ENCODE measurements at regions not wholly inside any gene's neighbourhood (a gene's known extent, or its start where the extent isn't known, plus 50 kb on each side); places are given as distances from the start of the nearest gene placed in this dataset.
"Not testable (repeated sequence)": the region's sequence is repeated elsewhere in the genome, so short reads cannot be mapped to it uniquely, and the experiment has no call there.

DNA sequence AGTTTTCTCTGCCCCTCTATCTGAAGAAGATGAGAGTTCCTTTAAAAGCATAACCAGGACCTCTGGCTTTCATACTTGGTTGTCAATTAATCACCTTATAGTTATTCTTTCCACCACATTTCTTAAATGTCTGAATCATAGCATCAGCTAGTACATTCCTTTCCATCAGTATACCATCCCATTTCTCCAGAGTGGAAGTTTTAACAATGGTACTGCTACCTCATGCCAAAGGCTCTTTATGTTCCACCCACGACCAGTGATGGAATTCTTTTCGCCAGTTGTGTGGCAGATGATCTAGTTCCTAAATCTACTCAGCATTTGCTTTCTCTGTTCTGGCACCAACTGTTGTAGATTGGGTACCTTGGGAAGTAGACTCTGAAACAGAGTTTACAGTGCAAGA is 379.8 kb downstream of the ZNF674 start (continued):
- TF ChIP-seq, protein P1, sequence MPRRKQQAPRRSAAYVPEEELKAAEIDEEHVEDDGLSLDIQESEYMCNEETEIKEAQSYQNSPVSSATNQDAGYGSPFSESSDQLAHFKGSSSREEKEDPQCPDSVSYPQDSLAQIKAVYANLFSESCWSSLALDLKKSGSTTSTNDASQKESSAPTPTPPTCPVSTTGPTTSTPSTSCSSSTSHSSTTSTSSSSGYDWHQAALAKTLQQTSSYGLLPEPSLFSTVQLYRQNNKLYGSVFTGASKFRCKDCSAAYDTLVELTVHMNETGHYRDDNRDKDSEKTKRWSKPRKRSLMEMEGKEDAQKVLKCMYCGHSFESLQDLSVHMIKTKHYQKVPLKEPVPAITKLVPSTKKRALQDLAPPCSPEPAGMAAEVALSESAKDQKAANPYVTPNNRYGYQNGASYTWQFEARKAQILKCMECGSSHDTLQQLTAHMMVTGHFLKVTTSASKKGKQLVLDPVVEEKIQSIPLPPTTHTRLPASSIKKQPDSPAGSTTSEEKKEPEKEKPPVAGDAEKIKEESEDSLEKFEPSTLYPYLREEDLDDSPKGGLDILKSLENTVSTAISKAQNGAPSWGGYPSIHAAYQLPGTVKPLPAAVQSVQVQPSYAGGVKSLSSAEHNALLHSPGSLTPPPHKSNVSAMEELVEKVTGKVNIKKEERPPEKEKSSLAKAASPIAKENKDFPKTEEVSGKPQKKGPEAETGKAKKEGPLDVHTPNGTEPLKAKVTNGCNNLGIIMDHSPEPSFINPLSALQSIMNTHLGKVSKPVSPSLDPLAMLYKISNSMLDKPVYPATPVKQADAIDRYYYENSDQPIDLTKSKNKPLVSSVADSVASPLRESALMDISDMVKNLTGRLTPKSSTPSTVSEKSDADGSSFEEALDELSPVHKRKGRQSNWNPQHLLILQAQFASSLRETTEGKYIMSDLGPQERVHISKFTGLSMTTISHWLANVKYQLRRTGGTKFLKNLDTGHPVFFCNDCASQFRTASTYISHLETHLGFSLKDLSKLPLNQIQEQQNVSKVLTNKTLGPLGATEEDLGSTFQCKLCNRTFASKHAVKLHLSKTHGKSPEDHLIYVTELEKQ (tag by site-specific recombination; IDR thresholded peaks at IDR 0.05; ENCODE audit: borderline replicate concordance), result no peak
- TF ChIP-seq, protein P2, sequence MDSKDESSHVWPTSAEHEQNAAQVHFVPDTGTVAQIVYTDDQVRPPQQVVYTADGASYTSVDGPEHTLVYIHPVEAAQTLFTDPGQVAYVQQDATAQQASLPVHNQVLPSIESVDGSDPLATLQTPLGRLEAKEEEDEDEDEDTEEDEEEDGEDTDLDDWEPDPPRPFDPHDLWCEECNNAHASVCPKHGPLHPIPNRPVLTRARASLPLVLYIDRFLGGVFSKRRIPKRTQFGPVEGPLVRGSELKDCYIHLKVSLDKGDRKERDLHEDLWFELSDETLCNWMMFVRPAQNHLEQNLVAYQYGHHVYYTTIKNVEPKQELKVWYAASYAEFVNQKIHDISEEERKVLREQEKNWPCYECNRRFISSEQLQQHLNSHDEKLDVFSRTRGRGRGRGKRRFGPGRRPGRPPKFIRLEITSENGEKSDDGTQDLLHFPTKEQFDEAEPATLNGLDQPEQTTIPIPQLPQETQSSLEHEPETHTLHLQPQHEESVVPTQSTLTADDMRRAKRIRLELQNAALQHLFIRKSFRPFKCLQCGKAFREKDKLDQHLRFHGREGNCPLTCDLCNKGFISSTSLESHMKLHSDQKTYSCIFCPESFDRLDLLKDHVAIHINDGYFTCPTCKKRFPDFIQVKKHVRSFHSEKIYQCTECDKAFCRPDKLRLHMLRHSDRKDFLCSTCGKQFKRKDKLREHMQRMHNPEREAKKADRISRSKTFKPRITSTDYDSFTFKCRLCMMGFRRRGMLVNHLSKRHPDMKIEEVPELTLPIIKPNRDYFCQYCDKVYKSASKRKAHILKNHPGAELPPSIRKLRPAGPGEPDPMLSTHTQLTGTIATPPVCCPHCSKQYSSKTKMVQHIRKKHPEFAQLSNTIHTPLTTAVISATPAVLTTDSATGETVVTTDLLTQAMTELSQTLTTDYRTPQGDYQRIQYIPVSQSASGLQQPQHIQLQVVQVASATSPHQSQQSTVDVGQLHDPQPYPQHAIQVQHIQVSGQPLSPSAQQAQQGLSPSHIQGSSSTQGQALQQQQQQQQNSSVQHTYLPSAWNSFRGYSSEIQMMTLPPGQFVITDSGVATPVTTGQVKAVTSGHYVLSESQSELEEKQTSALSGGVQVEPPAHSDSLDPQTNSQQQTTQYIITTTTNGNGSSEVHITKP (tag by site-specific recombination; IDR thresholded peaks at IDR 0.05), result no peak
- TF ChIP-seq SP3 (tag by site-specific recombination; IDR thresholded peaks at IDR 0.05) (no peak), ZNF585B (tag by site-specific recombination; IDR thresholded peaks at IDR 0.05) (no peak), ZNF292 (tag by site-specific recombination; IDR thresholded peaks at IDR 0.05; ENCODE audit: borderline replicate concordance, low read depth) (no peak), ZNF670 (tag by site-specific recombination; IDR thresholded peaks at IDR 0.05; ENCODE audit: low read depth) (no peak), SCRT2 (tag by site-specific recombination; IDR thresholded peaks at IDR 0.05) (no peak), ZNF341 (tag by site-specific recombination; IDR thresholded peaks at IDR 0.05; ENCODE audit: low read depth) (no peak), ZSCAN23 (tag by site-specific recombination; IDR thresholded peaks at IDR 0.05) (no peak), ZNF202 (tag by site-specific recombination; IDR thresholded peaks at IDR 0.05; ENCODE audit: borderline replicate concordance) (no peak), ZNF324 (tag by site-specific recombination; IDR thresholded peaks at IDR 0.05) (no peak)
- TF ChIP-seq, protein P3, sequence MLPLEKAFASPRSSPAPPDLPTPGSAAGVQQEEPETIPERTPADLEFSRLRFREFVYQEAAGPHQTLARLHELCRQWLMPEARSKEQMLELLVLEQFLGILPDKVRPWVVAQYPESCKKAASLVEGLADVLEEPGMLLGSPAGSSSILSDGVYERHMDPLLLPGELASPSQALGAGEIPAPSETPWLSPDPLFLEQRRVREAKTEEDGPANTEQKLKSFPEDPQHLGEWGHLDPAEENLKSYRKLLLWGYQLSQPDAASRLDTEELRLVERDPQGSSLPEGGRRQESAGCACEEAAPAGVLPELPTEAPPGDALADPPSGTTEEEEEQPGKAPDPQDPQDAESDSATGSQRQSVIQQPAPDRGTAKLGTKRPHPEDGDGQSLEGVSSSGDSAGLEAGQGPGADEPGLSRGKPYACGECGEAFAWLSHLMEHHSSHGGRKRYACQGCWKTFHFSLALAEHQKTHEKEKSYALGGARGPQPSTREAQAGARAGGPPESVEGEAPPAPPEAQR (tag by site-specific recombination; IDR thresholded peaks at IDR 0.05), result no peak
- TF ChIP-seq, protein P4, sequence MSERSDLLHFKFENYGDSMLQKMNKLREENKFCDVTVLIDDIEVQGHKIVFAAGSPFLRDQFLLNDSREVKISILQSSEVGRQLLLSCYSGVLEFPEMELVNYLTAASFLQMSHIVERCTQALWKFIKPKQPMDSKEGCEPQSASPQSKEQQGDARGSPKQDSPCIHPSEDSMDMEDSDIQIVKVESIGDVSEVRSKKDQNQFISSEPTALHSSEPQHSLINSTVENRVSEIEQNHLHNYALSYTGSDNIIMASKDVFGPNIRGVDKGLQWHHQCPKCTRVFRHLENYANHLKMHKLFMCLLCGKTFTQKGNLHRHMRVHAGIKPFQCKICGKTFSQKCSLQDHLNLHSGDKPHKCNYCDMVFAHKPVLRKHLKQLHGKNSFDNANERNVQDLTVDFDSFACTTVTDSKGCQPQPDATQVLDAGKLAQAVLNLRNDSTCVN (tag by site-specific recombination; optimal IDR thresholded peaks at IDR 0.05), result no peak
- TF ChIP-seq, protein P5, sequence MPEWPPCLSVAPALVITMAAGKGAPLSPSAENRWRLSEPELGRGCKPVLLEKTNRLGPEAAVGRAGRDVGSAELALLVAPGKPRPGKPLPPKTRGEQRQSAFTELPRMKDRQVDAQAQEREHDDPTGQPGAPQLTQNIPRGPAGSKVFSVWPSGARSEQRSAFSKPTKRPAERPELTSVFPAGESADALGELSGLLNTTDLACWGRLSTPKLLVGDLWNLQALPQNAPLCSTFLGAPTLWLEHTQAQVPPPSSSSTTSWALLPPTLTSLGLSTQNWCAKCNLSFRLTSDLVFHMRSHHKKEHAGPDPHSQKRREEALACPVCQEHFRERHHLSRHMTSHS (tag by site-specific recombination; IDR thresholded peaks at IDR 0.05), result no peak

DNA sequence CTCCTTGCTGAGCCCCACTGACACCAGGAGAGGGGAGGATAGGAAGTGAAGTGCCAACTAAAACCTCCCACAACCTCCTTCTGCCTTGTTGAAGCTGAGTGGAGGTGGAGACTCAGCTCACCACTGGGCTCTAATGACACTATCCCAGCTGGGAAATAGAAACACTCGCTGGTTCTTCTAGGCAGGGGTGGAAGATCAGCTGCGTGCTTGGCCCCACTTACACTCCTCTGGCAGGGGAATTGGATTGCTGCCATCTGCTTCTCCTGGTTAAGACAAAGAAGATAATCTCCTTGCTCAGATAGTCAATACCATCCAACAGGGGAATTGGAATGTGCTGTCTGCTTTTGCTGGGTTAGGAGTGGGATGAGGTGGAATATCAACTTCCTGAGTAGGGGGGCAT is 392.5 kb downstream of the ZNF674 start:
- Histone ChIP-seq H3K9me3 (ENCODE audit: control insufficient read depth, insufficient read depth, low read depth, low read length) (no peaks in the 10 kb centered on the region), H3K36me3 (ENCODE audit: control insufficient read depth in 2 of 2, insufficient read depth in 1 of 2, low read length in 2 of 2) (no peaks in the 10 kb centered on the region), H3K27ac (ENCODE audit: extremely low read depth, low read depth, low read length) (no peak overlapping the region), H3K4me3 (ENCODE audit: low read depth, low read length) (no peak overlapping the region), H3K4me1 (ENCODE audit: control insufficient read depth, insufficient read depth, low read length) (no peaks in the 10 kb centered on the region)
- POLR2A ChIA-PET, result no interaction called here
- no peak for TF ChIP-seq ZNF623 (tag by site-specific recombination; IDR thresholded peaks at IDR 0.05)
- TF ChIP-seq, protein P6, sequence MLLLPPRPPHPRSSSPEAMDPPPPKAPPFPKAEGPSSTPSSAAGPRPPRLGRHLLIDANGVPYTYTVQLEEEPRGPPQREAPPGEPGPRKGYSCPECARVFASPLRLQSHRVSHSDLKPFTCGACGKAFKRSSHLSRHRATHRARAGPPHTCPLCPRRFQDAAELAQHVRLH (tag by site-specific recombination; IDR thresholded peaks at IDR 0.05), result no peak
- no peak for TF ChIP-seq ZNF677 (tag by site-specific recombination; IDR thresholded peaks at IDR 0.05)
- no peak for TF ChIP-seq ZNF529 (tag by site-specific recombination; IDR thresholded peaks at IDR 0.05; ENCODE audit: insufficient replicate concordance)
- CTCF ChIA-PET, result no interaction called here

DNA sequence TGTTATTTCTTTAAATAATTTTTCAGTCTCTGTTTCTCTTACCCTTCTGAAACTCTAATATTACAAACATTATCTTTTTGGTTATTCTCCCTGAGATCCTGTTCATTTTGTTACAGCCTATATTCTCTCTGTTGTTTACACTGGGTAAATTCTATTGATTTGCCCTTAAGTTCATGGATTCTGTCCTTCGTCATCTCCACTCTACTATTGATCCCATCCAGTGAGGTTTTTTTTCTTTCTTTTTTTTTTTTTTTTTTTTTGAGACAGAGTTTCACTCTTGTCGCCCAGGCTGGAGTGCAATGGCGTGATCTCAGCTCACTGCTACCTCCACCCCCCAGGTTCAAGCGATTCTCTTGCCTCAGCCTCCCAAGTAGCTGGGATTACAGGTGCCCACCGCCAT is 393.9 kb downstream of the ZNF674 start:
- H3K4me3 ChIP-seq (ENCODE audit: low read depth, low read length); H3K4me1 ChIP-seq (ENCODE audit: control insufficient read depth, insufficient read depth, low read length); H3K9me3 ChIP-seq (ENCODE audit: control insufficient read depth, insufficient read depth, low read depth, low read length); CTCF ChIA-PET; H3K27ac ChIP-seq (ENCODE audit: extremely low read depth, low read depth, low read length); H3K36me3 ChIP-seq (ENCODE audit: control insufficient read depth in 2 of 2, insufficient read depth in 1 of 2, low read length in 2 of 2); POLR2A ChIA-PET: not testable (repeated sequence)

Data from HEK293 (cell line).